HG02798 (cell line): ENCODE measurements at regions not wholly inside any gene's neighbourhood (a gene's known extent, or its start where the extent isn't known, plus 50 kb on each side); places are given as distances from the start of the nearest gene placed in this dataset.
"Not testable (repeated sequence)": the region's sequence is repeated elsewhere in the genome, so short reads cannot be mapped to it uniquely, and the experiment has no call there.

Experiments used
- ATAC-seq: cut with Tn5 transposase; IDR thresholded peaks from one replicate; pipeline ENCODE4 v1.9.1; 2021; ENCODE audit warnings: mild to moderate bottlenecking; ENCODE audit not compliant: unreplicated experiment, poor library complexity

GRCh38 chr10:3401491-3401938 is 228.9 kb upstream of the PITRM1 start:
- ATAC-seq = no peak

GRCh38 chr10:3400348-3400747 is 227.8 kb upstream of the PITRM1 start:
- no peak for ATAC-seq

GRCh38 chr10:3399756-3400155 is 227.2 kb upstream of the PITRM1 start:
- no peak for ATAC-seq

GRCh38 chr10:3398825-3399646 is 226.5 kb upstream of the PITRM1 start:
- no peak for ATAC-seq

GRCh38 chr10:3397846-3398245 is 225.3 kb upstream of the PITRM1 start:
- ATAC-seq = no peak

GRCh38 chr10:3397231-3397630 is 224.6 kb upstream of the PITRM1 start:
- ATAC-seq = no peak

- no peak for ATAC-seq
Measured at GRCh38 chr10:3396116-3396515, 223.5 kb upstream of the PITRM1 start.

GRCh38 chr10:3395458-3395861 is 222.9 kb upstream of the PITRM1 start:
- no peak for ATAC-seq

- ATAC-seq = no peak
Measured at GRCh38 chr10:3395041-3395440, 222.5 kb upstream of the PITRM1 start.

GRCh38 chr10:3393958-3394357 is 221.4 kb upstream of the PITRM1 start:
- no peak for ATAC-seq

GRCh38 chr10:3391657-3392056 is 219.1 kb upstream of the PITRM1 start:
- ATAC-seq = no peak

GRCh38 chr10:3389130-3389529 is 216.5 kb upstream of the PITRM1 start:
- no peak for ATAC-seq

- ATAC-seq = no peak
Measured at GRCh38 chr10:3385487-3385886, 212.9 kb upstream of the PITRM1 start.

- no peak for ATAC-seq
Measured at GRCh38 chr10:3382092-3382491, 209.5 kb upstream of the PITRM1 start.

- ATAC-seq = no peak
Measured at GRCh38 chr10:3380406-3381050, 207.9 kb upstream of the PITRM1 start.

- no peak for ATAC-seq
Measured at GRCh38 chr10:3376631-3377030, 204.0 kb upstream of the PITRM1 start.

GRCh38 chr10:3375505-3375904 is 202.9 kb upstream of the PITRM1 start:
- ATAC-seq = no peak

- ATAC-seq = no peak
Measured at GRCh38 chr10:3374914-3375313, 202.3 kb upstream of the PITRM1 start.

- ATAC-seq = not testable (repeated sequence)
Measured at GRCh38 chr10:3373374-3374027, 200.9 kb upstream of the PITRM1 start.

GRCh38 chr10:3372281-3372680 is 199.7 kb upstream of the PITRM1 start:
- ATAC-seq = no peak

- ATAC-seq = not testable (repeated sequence)
Measured at GRCh38 chr10:3371624-3372023, 199.0 kb upstream of the PITRM1 start.
